Neural cell (in vitro differentiated cells): ENCODE measurements at regions not wholly inside any gene's neighbourhood (a gene's known extent, or its start where the extent isn't known, plus 50 kb on each side); places are given as distances from the start of the nearest gene placed in this dataset.

ENCODE experiments used
- H2AFZ ChIP-seq: fragments of 200-600, 300-800 bp; sonication (generic), shearing (Covaris generic); 2 replicates; pipeline ENCODE4 v1.6.0; 2014; ENCODE audit warnings: low read depth, mild to moderate bottlenecking, antibody characterized with exemption, low read length, moderate library complexity
- H3F3A ChIP-seq: fragments of 200-600 bp; shearing (Covaris generic); 2 replicates; pipeline ENCODE4 v1.6.1; 2016; ENCODE audit warnings: mild to moderate bottlenecking, moderate library complexity, mixed read lengths, antibody characterized with exemption, low read length; ENCODE audit not compliant: insufficient read depth, poor library complexity, severe bottlenecking
- H3K27ac ChIP-seq: fragments of 200-600, 300-800 bp; sonication (generic), shearing (Covaris generic); 2 replicates; pipeline ENCODE4 v1.5.1; 2014; ENCODE audit warnings: mild to moderate bottlenecking, low read length, moderate library complexity
- H3K27me3 ChIP-seq: fragments of 300-800, 200-600 bp; sonication (generic), shearing (Covaris generic); 2 replicates; pipeline ENCODE4 v1.6.0; 2014; ENCODE audit warnings: mild to moderate bottlenecking, low read depth, low read length, moderate library complexity; ENCODE audit not compliant: insufficient read depth
- H3K36me3 ChIP-seq: fragments of 300-800, 200-600 bp; sonication (generic), shearing (Covaris generic); 2 replicates; pipeline ENCODE4 v1.5.1; 2014; ENCODE audit warnings: mild to moderate bottlenecking, antibody characterized with exemption, low read length, moderate library complexity; ENCODE audit not compliant: insufficient read depth
- H3K4me2 ChIP-seq: fragments of 300-800, 200-600 bp; sonication (generic), shearing (Covaris generic); 2 replicates; pipeline ENCODE4 v1.6.0; 2014; ENCODE audit warnings: mild to moderate bottlenecking, low read length
- H3K4me3 ChIP-seq: fragments of 300-800, 200-600 bp; sonication (generic), shearing (Covaris generic); 2 replicates; pipeline ENCODE4 v1.5.1; 2014; ENCODE audit warnings: mild to moderate bottlenecking, low read length, moderate library complexity
- H3K79me2 ChIP-seq: fragments of 200-600 bp; shearing (Covaris generic); replicated peaks from 2 replicates; pipeline ENCODE4 v1.6.0; 2014; ENCODE audit warnings: mild to moderate bottlenecking, low read length, moderate library complexity; ENCODE audit not compliant: insufficient read depth
- H3K9ac ChIP-seq: fragments of 300-800, 200-600 bp; sonication (generic), shearing (Covaris generic); 2 replicates; pipeline ENCODE4 v1.6.1; 2016; ENCODE audit warnings: mild to moderate bottlenecking, low read length, mixed read lengths
- H3K9me2 ChIP-seq: fragments of 200-600 bp; shearing (Covaris generic); 2 replicates; pipeline ENCODE4 v1.6.1; 2016; ENCODE audit warnings: mild to moderate bottlenecking, low read length, mixed read lengths; ENCODE audit not compliant: insufficient read depth
- H3K9me3 ChIP-seq: fragments of 200-600, 300-800 bp; sonication (generic), shearing (Covaris generic); 2 replicates; pipeline ENCODE4 v1.6.1; 2016; ENCODE audit warnings: mild to moderate bottlenecking, mixed run types, low read length, moderate library complexity, mixed read lengths
- H4K20me1 ChIP-seq: fragments of 200-600 bp; shearing (Covaris generic); 2 replicates; pipeline ENCODE4 v1.6.1; 2016; ENCODE audit warnings: mild to moderate bottlenecking, mixed run types; ENCODE audit not compliant: insufficient read depth
- EP300 ChIP-seq: fragments of 450-650 bp; conservative IDR thresholded peaks from 2 replicates; pipeline ENCODE4 v1.6.1; 2014; ENCODE audit warnings: antibody characterized with exemption, mild to moderate bottlenecking, moderate library complexity; ENCODE audit not compliant: poor library complexity, severe bottlenecking
- EZH2 ChIP-seq: fragments of 200-600, 300-800 bp; shearing (Covaris generic), sonication (generic); IDR thresholded peaks from 2 replicates; pipeline ENCODE4 v1.6.1; 2014; ENCODE audit warnings: antibody characterized with exemption, low read length, borderline replicate concordance, mild to moderate bottlenecking; ENCODE audit not compliant: insufficient read depth, poor library complexity, severe bottlenecking
- MXI1 ChIP-seq: fragments of 450-650 bp; conservative IDR thresholded peaks from 2 replicates; pipeline ENCODE4 v1.6.1; 2014; ENCODE audit warnings: antibody characterized with exemption, mild to moderate bottlenecking; ENCODE audit not compliant: poor library complexity, severe bottlenecking
- POLR2AphosphoS5 ChIP-seq: IDR thresholded peaks from 2 replicates; pipeline ENCODE4 v1.6.1; 2012
- RAD21 ChIP-seq: fragments of 450-650 bp; conservative IDR thresholded peaks from 2 replicates; pipeline ENCODE4 v1.6.1; 2014; ENCODE audit warnings: antibody characterized with exemption, mild to moderate bottlenecking, moderate library complexity
- SMC3 ChIP-seq: fragments of 450-650 bp; conservative IDR thresholded peaks from 2 replicates; pipeline ENCODE4 v1.6.1; 2014; ENCODE audit warnings: antibody characterized with exemption, mild to moderate bottlenecking, moderate library complexity; ENCODE audit not compliant: poor library complexity
- TAF1 ChIP-seq: IDR thresholded peaks from 2 replicates; pipeline ENCODE4 v1.6.1; 2012; ENCODE audit warnings: low read depth
- TF ChIP-seq, protein P1 (sequence below): IDR thresholded peaks from 2 replicates; pipeline ENCODE4 v1.6.1; 2012; ENCODE audit warnings: borderline replicate concordance
- TF ChIP-seq, protein P2 (sequence below): fragments of 450-650 bp; IDR thresholded peaks from 2 replicates; pipeline ENCODE4 v1.5.1; 2014; ENCODE audit warnings: antibody characterized with exemption, mild to moderate bottlenecking, moderate library complexity; ENCODE audit not compliant: poor library complexity, severe bottlenecking

DNA sequence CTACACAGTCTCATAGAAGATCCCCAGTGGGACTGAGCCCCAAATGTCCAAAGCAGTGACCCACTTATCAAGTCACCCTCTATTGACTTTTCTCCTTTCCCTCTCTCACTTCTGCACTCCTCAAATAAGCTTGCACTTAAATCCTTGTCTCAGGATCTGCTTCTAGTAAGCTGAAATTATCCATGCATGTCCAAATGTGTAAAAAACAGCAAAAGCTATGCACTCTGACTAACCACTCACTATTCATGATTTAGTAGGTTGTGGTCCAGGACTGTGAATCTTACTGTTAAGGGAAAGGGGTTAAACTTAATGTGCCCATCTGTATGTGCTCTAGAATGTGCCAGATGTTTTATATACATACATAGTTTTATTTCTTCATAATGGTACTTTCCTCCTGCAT, 115.4 kb downstream of the SCG2 start:
- Histone ChIP-seq H3K9me2 (no peaks in the 10 kb centered on the region), H3K36me3 (no peaks in the 10 kb centered on the region), H3K9me3 (no peaks in the 10 kb centered on the region), H3K27me3 (no peaks in the 10 kb centered on the region), H2AFZ (no peak overlapping the region), H3K79me2 (no peaks in the 10 kb centered on the region), H3K4me2 (no peak overlapping the region), H4K20me1 (no peaks in the 10 kb centered on the region), H3K27ac (no peak overlapping the region), H3F3A (no peaks in the 10 kb centered on the region), H3K4me3 (no peak overlapping the region), H3K9ac (no peak overlapping the region)
- TF ChIP-seq POLR2AphosphoS5 (no peak), EZH2 (no peak), SMC3 (no peak), RAD21 (no peak), TAF1 (no peak), MXI1 (no peak), EP300 (no peak)
- TF ChIP-seq, protein P1, sequence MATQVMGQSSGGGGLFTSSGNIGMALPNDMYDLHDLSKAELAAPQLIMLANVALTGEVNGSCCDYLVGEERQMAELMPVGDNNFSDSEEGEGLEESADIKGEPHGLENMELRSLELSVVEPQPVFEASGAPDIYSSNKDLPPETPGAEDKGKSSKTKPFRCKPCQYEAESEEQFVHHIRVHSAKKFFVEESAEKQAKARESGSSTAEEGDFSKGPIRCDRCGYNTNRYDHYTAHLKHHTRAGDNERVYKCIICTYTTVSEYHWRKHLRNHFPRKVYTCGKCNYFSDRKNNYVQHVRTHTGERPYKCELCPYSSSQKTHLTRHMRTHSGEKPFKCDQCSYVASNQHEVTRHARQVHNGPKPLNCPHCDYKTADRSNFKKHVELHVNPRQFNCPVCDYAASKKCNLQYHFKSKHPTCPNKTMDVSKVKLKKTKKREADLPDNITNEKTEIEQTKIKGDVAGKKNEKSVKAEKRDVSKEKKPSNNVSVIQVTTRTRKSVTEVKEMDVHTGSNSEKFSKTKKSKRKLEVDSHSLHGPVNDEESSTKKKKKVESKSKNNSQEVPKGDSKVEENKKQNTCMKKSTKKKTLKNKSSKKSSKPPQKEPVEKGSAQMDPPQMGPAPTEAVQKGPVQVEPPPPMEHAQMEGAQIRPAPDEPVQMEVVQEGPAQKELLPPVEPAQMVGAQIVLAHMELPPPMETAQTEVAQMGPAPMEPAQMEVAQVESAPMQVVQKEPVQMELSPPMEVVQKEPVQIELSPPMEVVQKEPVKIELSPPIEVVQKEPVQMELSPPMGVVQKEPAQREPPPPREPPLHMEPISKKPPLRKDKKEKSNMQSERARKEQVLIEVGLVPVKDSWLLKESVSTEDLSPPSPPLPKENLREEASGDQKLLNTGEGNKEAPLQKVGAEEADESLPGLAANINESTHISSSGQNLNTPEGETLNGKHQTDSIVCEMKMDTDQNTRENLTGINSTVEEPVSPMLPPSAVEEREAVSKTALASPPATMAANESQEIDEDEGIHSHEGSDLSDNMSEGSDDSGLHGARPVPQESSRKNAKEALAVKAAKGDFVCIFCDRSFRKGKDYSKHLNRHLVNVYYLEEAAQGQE, result no peak
- TF ChIP-seq, protein P2, sequence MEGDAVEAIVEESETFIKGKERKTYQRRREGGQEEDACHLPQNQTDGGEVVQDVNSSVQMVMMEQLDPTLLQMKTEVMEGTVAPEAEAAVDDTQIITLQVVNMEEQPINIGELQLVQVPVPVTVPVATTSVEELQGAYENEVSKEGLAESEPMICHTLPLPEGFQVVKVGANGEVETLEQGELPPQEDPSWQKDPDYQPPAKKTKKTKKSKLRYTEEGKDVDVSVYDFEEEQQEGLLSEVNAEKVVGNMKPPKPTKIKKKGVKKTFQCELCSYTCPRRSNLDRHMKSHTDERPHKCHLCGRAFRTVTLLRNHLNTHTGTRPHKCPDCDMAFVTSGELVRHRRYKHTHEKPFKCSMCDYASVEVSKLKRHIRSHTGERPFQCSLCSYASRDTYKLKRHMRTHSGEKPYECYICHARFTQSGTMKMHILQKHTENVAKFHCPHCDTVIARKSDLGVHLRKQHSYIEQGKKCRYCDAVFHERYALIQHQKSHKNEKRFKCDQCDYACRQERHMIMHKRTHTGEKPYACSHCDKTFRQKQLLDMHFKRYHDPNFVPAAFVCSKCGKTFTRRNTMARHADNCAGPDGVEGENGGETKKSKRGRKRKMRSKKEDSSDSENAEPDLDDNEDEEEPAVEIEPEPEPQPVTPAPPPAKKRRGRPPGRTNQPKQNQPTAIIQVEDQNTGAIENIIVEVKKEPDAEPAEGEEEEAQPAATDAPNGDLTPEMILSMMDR, result no peak

DNA sequence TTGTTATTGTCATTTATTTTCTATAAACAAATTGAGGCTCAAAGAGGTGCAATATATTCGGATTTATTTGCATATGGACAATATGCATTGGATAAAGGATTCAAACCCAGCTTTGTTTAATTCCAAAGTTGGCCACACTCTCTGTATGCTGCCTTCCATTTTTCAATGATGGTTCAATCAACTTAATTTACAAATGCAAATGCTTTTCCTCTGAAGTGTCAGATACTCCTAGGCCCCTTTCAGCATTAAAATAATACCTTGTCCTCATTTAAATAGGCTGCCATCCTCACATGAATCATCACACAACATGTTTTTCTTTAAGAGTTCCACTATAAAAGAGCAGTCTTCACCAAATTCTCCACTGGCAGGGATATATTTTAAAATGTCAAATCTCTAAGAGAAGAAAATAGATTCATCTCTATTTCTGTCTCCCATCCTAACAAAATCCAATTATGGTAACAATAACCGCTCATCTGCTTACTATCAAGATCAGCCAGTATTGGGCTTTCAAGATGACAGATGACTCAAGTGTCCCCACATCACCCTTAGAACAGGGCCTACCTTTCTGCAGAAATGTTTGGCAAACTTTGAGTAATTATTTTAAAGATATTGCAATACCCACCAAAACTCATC, 114.8 kb downstream of the SCG2 start:
- Histone ChIP-seq H3K9me2 (no peaks in the 10 kb centered on the region), H4K20me1 (no peaks in the 10 kb centered on the region), H3F3A (no peaks in the 10 kb centered on the region), H3K27ac (no peak overlapping the region), H3K27me3 (no peaks in the 10 kb centered on the region), H3K9me3 (no peaks in the 10 kb centered on the region), H3K4me2 (no peak overlapping the region), H3K9ac (no peak overlapping the region), H3K4me3 (no peak overlapping the region), H3K36me3 (no peaks in the 10 kb centered on the region), H3K79me2 (no peaks in the 10 kb centered on the region), H2AFZ (no peak overlapping the region)
- TF ChIP-seq POLR2AphosphoS5, result no peak
- no peak for TF ChIP-seq EP300
- TF ChIP-seq, protein P1, result no peak
- TF ChIP-seq, protein P2, result no peak
- no peak for TF ChIP-seq SMC3
- no peak for TF ChIP-seq MXI1
- TF ChIP-seq RAD21, result no peak
- TF ChIP-seq EZH2, result no peak
- TF ChIP-seq TAF1, result no peak
